Dermis blood vessel endothelial cell (primary cell): ENCODE measurements at regions not wholly inside any gene's neighbourhood (a gene's known extent, or its start where the extent isn't known, plus 50 kb on each side); places are given as distances from the start of the nearest gene placed in this dataset.
"Not testable (repeated sequence)": the region's sequence is repeated elsewhere in the genome, so short reads cannot be mapped to it uniquely, and the experiment has no call there.

Experiments
- DNase-seq: peaks from one replicate; pipeline ENCODE4 v3.0.0; 2010

DNA sequence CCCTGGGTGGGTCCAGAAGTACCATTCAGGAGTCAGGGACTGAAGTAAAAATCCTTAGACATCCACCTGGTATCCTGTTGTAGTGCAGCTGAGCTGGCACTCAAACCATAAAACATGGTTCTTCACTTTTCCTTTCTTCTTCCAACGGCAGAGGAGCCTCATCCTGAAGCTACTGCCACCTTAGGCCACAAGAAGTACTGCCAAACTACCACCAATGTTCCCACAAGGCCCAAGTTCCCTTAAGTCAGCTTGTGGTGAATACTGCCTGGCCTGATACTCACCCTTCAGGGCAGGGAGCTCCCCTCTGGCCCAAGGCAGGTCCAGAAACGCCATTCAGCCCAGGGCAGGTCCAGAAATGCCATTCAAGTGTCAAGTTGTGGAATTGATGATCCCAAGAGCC is 1053.4 kb upstream of the CITED2 start:
- no peak for DNase-seq

GRCh38 chr6:140414966-140415620 is 1040.6 kb upstream of the CITED2 start:
- DNase-seq: no peak

DNA sequence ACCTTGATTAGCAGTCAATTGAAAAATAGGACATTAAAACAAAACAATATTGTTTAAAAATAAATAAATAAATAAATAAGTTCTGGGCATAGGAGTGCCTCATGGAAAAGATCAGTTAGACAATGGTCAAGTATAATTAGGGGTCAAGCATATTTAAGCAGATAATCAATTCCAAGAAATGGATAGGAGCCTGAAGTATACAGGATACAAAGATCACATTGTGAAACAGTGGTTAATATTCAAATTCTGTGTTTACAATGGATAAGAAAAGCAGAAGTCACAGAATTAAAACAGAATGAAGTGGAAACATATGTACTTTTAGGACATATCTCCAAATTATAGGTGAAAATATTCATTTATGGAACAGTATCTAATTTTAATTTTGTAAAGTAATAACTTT is 1028.6 kb upstream of the CITED2 start:
- DNase-seq: no peak

GRCh38 chr6:140401761-140402160 is 1027.3 kb upstream of the CITED2 start:
- DNase-seq: no peak

DNA sequence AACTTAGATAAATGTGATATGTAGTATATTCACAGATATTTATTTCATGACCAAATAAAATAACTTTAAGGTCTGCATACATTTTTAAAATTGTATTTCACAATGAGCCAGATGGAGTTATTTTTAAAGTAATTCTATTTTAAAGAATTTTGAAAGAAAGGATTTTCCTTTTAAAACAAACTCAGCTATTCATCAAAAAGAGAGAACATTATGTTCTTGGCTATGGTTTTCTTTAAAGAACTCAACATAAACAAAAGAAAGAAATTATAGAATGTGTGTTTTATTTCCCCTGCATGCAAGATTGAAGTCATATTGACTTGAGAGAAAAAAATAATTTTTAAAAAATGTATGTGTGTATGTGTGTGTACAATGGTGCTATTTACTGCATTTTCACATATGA is 1023.6 kb upstream of the CITED2 start:
- DNase-seq: no peak

DNA sequence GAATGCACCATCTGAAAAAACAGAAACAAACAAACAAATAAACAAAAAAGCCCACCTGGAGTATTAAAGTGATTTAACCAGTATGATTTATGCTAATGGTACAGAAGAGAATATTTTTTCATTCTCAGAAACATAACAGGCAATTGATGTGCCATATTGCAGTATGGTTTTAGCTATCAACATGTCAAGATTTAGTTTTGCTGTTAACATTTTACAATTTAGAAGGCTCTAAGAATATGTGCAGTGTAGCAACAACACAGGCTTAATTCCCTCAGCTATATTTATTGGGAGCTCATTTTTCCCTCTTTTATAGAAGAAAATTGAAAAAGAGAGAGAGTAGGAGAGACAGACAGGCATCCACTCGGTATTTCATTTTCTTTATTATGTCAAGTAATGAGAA is 1022.7 kb upstream of the CITED2 start:
- no peak for DNase-seq

- DNase-seq: peak; percentile 89
Measured at GRCh38 chr6:140393665-140394540, 1019.5 kb upstream of the CITED2 start.

- DNase-seq: no peak
Measured at GRCh38 chr6:140388815-140389214, 1014.4 kb upstream of the CITED2 start.

DNA sequence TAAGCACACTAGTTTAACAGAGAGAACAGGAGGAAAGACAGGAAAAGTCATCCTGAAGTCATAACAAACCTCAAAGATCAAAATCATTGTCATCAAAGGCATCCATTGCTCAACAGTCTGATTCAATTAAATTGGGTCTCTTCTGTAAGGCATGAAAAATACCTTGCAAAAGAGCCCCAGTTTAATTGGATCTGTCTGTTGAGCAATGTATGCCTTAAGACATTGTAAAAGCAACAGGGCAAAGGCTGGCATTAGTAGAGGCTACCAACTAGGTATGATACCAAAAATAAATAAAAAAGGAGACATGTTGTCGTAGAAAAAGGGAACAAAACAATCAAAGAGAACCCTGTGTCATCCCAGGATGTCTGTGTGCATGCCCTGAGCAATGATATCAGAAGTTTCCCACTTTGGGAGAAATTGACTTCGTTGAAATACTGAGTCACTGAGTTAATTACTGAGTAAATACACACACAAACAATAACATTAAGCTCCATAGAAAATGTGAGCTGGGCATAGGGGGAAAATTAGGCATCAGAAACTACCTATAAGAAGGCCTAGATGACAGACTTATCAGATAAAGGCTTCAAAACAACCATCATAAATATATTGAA is 1013.8 kb upstream of the CITED2 start:
- no peak for DNase-seq

DNA sequence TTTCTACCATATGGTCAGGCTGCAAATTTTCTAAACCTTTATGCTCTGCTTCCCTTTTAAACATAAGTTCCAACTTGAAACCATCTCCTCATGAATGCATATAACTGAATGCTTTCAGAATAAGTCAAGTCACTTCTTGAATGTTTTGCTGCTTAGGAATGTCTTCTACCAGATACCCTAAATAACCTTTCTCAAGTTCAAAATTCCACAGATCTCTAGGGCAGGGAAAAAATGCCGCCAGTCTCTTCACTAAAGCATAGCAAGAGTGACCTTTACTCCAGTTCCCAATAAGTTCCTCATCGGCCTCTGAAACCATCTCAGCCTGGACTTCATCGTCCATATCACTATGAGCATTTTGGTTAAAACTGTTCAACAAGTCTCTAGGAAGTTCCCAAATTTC is 1011.2 kb upstream of the CITED2 start:
- no peak for DNase-seq

- no peak for DNase-seq
Measured at GRCh38 chr6:140382355-140382754, 1007.9 kb upstream of the CITED2 start.

GRCh38 chr6:140380427-140381218 is 1006.2 kb upstream of the CITED2 start:
- DNase-seq: no peak

DNA sequence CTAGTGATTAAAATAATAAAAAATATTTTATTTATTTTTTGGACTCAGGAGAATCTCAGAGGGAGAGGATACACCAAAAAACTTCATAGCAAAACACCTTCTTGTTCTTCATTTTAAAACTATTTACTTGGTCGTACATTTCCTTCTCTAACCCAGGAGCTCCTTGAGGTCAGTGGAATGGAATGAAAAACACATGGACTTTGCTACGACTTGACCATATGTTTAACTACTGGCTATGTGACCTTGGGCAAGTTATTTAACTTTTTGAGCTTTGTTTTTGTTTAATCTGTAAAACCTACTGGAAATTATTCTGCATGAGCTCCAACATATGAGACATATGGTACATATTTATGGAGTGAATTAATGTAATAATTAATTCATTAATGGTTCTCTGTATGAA is 1005.5 kb upstream of the CITED2 start:
- no peak for DNase-seq

DNA sequence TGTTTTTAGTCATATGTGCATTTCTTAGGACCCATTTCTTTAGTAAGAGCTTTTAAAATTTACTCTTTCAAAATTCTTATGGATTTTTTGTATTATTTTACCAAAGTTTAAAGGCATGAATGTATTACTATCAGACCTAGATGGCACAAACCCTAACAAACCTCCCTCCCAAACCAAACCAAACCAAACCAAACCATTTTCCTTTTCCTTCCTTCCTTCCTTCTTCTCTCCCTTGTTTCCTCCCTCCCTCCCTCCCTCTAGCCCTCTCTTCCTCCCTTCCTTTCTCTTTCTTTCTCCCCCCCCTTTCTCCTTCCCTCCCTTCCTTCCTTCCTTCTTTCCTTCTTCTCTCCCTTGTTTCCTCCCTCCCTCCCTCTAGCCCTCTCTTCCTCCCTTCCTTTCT is 1001.8 kb upstream of the CITED2 start:
- no peak for DNase-seq

DNA sequence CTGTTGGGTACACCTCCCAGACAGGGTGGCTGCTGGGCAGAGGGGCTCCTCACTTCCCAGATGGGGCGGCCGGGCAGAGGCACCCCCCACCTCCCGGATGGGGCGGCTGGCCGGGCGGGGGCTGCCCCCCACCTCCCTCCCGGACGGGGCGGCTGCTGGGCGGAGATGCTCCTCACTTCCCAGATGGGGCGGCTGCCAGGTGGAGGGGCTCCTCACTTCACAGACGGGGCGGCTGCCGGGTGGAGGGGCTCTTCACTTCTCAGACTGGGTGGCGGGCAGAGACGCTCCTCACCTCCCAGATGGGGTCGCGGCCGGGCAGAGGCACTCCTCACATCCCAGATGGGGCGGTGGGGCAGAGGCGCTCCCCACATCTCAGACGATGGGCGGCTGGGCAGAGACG is 999.3 kb upstream of the CITED2 start:
- DNase-seq: not testable (repeated sequence)

- DNase-seq: no peak
Measured at GRCh38 chr6:140372064-140372463, 997.6 kb upstream of the CITED2 start.

DNA sequence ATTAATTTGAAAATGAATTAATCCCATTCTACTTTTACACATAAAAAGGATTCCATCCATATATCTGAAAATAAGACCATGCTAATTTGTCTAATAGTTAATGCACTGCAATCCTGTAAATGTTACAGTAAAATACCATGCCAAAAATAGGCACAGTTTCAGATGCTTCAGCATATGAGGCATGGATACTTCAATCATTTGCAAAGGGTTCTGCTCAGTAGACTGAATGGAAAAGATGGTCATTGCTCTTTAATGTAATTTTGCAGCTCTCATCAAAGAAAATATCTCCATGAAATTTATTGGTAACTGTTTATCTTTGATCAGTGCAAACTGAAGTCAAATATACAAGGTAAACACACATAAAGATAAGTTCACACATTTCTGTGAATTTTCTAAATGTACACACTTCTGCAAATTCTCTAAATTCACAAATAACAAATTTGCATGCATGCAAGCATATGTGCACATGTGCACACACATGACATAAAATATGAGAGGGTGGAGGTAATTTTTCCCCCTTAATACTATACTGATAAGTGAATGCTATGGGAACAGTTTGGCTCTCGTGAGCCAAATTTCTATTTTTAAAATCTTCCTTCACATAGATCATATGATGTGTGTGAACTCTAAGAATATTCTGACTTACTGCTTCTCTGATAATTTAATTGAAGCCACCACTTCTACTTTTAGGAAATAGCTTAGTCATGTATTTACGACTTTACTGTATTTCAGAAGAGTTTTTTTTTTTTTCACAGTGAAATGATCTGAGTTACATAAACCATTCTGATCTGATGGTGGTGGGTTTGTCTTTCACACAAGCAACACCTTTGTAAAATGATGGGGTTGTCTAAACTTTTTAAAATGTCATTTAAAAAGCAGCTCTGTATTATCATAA is 996.8 kb upstream of the CITED2 start:
- DNase-seq: no peak

DNA sequence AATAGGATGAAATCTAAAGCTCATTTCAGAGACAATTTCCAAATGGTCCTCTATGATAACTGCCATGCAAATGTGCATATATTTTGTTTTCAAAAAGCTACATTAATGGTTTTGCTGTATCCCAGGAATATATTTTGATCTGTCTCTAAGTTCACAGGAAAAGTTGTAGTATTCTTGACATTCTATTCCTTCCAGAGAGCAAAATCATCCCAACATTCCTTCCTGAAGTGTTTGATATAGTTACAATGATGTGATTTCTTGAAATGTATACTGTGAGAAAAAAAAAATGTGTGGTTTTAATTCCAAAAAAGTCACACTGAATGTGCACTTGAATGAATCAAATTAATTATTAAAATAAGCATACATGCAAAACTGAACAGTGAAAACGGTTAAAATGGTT is 996.0 kb upstream of the CITED2 start:
- no peak for DNase-seq

GRCh38 chr6:140366991-140367390 is 992.5 kb upstream of the CITED2 start:
- DNase-seq: peak; percentile 12

DNA sequence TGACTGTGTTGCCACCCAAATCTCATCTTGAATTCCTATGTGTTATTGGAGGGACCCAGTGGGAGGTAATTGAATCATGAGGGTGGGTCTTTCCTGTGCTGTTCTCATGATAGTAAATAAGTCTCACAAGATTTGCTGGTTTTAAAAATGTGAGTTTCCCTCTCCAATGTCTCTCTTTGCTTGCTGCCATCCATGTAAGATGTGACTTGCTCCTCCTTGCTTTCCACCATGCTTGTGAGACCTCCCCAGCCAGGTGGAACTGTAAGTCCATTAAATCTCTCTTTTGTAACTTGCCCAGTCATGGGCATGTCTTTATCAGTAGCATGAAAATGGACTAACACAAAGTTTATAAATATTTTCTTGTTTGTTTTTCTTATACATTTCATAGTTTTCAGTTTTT is 990.5 kb upstream of the CITED2 start:
- DNase-seq: no peak

DNA sequence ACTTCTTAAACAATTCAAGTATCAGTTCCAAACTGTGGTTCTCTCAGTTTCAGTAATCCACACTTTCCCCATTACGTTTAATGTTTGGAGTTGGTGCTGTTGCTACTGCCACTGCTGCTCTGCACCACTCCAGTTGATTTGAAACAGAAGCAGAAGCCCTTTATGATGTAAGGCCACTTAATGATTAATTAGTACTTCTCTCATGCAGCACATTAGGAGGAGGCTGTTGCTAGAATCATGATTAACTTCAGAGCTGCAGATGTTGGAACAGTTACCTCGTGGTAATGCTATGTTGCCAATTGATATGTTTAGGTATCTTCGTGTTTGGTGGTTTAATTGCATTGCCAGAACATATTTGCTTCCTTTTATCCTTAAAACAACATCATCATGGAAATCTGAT is 986.2 kb upstream of the CITED2 start:
- DNase-seq: no peak

- DNase-seq: no peak
Measured at GRCh38 chr6:140355476-140355875, 981.0 kb upstream of the CITED2 start.
